Osteoblast (primary cell): ENCODE measurements at regions not wholly inside any gene's neighbourhood (a gene's known extent, or its start where the extent isn't known, plus 50 kb on each side); places are given as distances from the start of the nearest gene placed in this dataset.

Source experiments
- DNase-seq: peaks from one replicate; pipeline ENCODE4 v3.0.0; 2011; ENCODE audit warnings: low spot score, mixed read lengths; ENCODE audit not compliant: insufficient read length; ENCODE audit errors: missing footprints
- H2AFZ ChIP-seq: 2 replicates; pipeline ENCODE4 v1.6.0; 2011; ENCODE audit warnings: mild to moderate bottlenecking, low read length
- H3K27ac ChIP-seq: 2 replicates; pipeline ENCODE4 v1.5.1; 2011; ENCODE audit warnings: mild to moderate bottlenecking, low read depth, low read length, moderate library complexity
- H3K27me3 ChIP-seq: 2 replicates; pipeline ENCODE4 v1.6.0; 2012; ENCODE audit warnings: mild to moderate bottlenecking, control low read depth, inconsistent platforms, low read length, moderate library complexity; ENCODE audit not compliant: insufficient read depth
- H3K36me3 ChIP-seq: 2 replicates; pipeline ENCODE4 v1.5.1; 2011; ENCODE audit warnings: mild to moderate bottlenecking, low read length, control low read depth, moderate library complexity; ENCODE audit not compliant: insufficient read depth
- H3K4me1 ChIP-seq: 2 replicates; pipeline ENCODE4 v1.5.1; 2011; ENCODE audit warnings: mild to moderate bottlenecking, low read length, control low read depth, moderate library complexity; ENCODE audit not compliant: insufficient read depth
- H3K4me2 ChIP-seq: 2 replicates; pipeline ENCODE4 v1.6.0; 2011; ENCODE audit warnings: mild to moderate bottlenecking, low read length; ENCODE audit not compliant: insufficient read depth
- H3K4me3 ChIP-seq: fragments of 200-600 bp; sonication (generic); 3 replicates; pipeline ENCODE4 v1.5.1; 2012; ENCODE audit warnings: mild to moderate bottlenecking, low read length, inconsistent platforms; ENCODE audit not compliant: insufficient read depth
- H3K79me2 ChIP-seq: 2 replicates; pipeline ENCODE4 v1.6.0; 2012; ENCODE audit warnings: mild to moderate bottlenecking, low read length, control low read depth, inconsistent platforms; ENCODE audit not compliant: insufficient read depth
- H3K9me3 ChIP-seq: 2 replicates; pipeline ENCODE4 v1.5.1; 2011; ENCODE audit warnings: low read depth, low read length, control low read depth
- H4K20me1 ChIP-seq: 2 replicates; pipeline ENCODE4 v1.6.0; 2012; ENCODE audit warnings: mild to moderate bottlenecking, low read length, control low read depth; ENCODE audit not compliant: insufficient read depth
- CTCF ChIP-seq: IDR thresholded peaks from 2 replicates; pipeline ENCODE4 v1.5.1; 2011; ENCODE audit warnings: mild to moderate bottlenecking, low read depth, low read length, moderate library complexity; ENCODE audit errors: extremely low read depth

GRCh38 chr2:21412944-21413443 lies 289.2 kb downstream of the TDRD15 start:
- Histone ChIP-seq H3K36me3 (no peaks in the 10 kb centered on the region), H3K4me2 (no peak overlapping the region), H3K4me3 (no peak overlapping the region), H3K27ac (no peak overlapping the region), H2AFZ (no peak overlapping the region), H3K27me3 (no peaks in the 10 kb centered on the region), H3K4me1 (no peaks in the 10 kb centered on the region), H4K20me1 (no peaks in the 10 kb centered on the region), H3K79me2 (no peaks in the 10 kb centered on the region), H3K9me3 (no peaks in the 10 kb centered on the region)
- no peak for DNase-seq
- TF ChIP-seq CTCF = no peak

- Histone ChIP-seq H3K27ac (no peak overlapping the region), H3K9me3 (no peaks in the 10 kb centered on the region), H3K79me2 (no peaks in the 10 kb centered on the region), H3K27me3 (no peaks in the 10 kb centered on the region), H3K4me1 (no peaks in the 10 kb centered on the region), H3K36me3 (no peaks in the 10 kb centered on the region), H2AFZ (no peak overlapping the region), H3K4me2 (no peak overlapping the region), H3K4me3 (no peak overlapping the region), H4K20me1 (no peaks in the 10 kb centered on the region)
- no peak for TF ChIP-seq CTCF
- no peak for DNase-seq
These were observed 291.5 kb downstream of the TDRD15 start for GRCh38 chr2:21415234-21415633.

GRCh38 chr2:21416226-21416625 lies 292.5 kb downstream of the TDRD15 start:
- H3K27ac ChIP-seq = no peak overlapping the region
- H3K4me1 ChIP-seq = no peaks in the 10 kb centered on the region
- no peak for DNase-seq
- H3K79me2 ChIP-seq = no peaks in the 10 kb centered on the region
- no peak overlapping the region for H2AFZ ChIP-seq
- H4K20me1 ChIP-seq = no peaks in the 10 kb centered on the region
- H3K36me3 ChIP-seq = no peaks in the 10 kb centered on the region
- no peak for TF ChIP-seq CTCF
- no peak overlapping the region for H3K4me3 ChIP-seq
- no peaks in the 10 kb centered on the region for H3K27me3 ChIP-seq
- H3K4me2 ChIP-seq = no peak overlapping the region
- no peaks in the 10 kb centered on the region for H3K9me3 ChIP-seq

- no peak for TF ChIP-seq CTCF
- H3K27me3 ChIP-seq = no peaks in the 10 kb centered on the region
- no peak overlapping the region for H3K4me3 ChIP-seq
- H4K20me1 ChIP-seq = no peaks in the 10 kb centered on the region
- no peaks in the 10 kb centered on the region for H3K79me2 ChIP-seq
- no peak overlapping the region for H3K27ac ChIP-seq
- H3K4me1 ChIP-seq = no peaks in the 10 kb centered on the region
- H3K4me2 ChIP-seq = no peak overlapping the region
- no peaks in the 10 kb centered on the region for H3K36me3 ChIP-seq
- no peak for DNase-seq
- H2AFZ ChIP-seq = no peak overlapping the region
- H3K9me3 ChIP-seq = peaks cover 4% of the 10 kb centered on the region
These were observed 294.7 kb downstream of the TDRD15 start for GRCh38 chr2:21418456-21418855.
